HCT116 (cell line): ENCODE measurements at regions not wholly inside any gene's neighbourhood (a gene's known extent, or its start where the extent isn't known, plus 50 kb on each side); places are given as distances from the start of the nearest gene placed in this dataset.

ENCODE experiments used
- ATAC-seq: fragments of 200-7000 bp; cut with Tn5 transposase; 2 replicates; pipeline ENCODE4 v1.9.1; 2020; ENCODE audit warnings: mild to moderate bottlenecking, moderate library complexity
- BruUV-seq: library from RNA; stranded (reverse); fragments of 400-500 nt; replicated peaks from 2 replicates; lab custom pipeline; 2021; lab: Mats Ljungman, UMichigan
- CTCF ChIA-PET: fragments of 300-600 bp; sonication (Branson Sonifier 250); formaldehyde crosslinking; loops from one replicate; lab custom pipeline; 2021; ENCODE audit warnings: antibody characterized with exemption; lab: Charles Lee
- POLR2A ChIA-PET: fragments of 300-600, 350-600 bp; sonication (Branson Sonifier 250); formaldehyde crosslinking; loops from one replicate; lab custom pipeline; 2021; ENCODE audit warnings: antibody characterized with exemption; lab: Charles Lee
- RAD21 ChIA-PET, 2 experiments: fragments of 300-600 bp; sonication (Branson Sonifier 250); formaldehyde crosslinking; loops; one replicate each; lab custom pipeline; 2023; ENCODE audit warnings: low total read pairs in 2 of 2; ENCODE audit not compliant: uncharacterized antibody in 2 of 2, unreplicated experiment in 2 of 2, low non-redundant PET in 1 of 2; lab: Charles Lee
- DNase-seq: peaks from one replicate; pipeline ENCODE4 v3.0.0-alpha.2; 2010; ENCODE audit warnings: low read depth, low spot score
- H2AFZ ChIP-seq: fragments of 200-600 bp; shearing (Covaris generic), sonication (generic); 2 replicates; pipeline ENCODE4 v1.6.1; 2017; ENCODE audit warnings: low read depth, mixed run types, mixed read lengths, antibody characterized with exemption, low read length; ENCODE audit not compliant: poor library complexity, severe bottlenecking
- H3K27ac ChIP-seq: 2 replicates; pipeline ENCODE4 v1.5.1; 2012; ENCODE audit warnings: low read depth, low read length
- H3K27me3 ChIP-seq: fragments of 200-600 bp; sonication (generic); 2 replicates; pipeline ENCODE4 v1.6.1; 2016; ENCODE audit warnings: mixed run types, low read length, mixed read lengths; ENCODE audit not compliant: insufficient read depth
- H3K36me3 ChIP-seq, 2 experiments: fragments of 200-500 bp in 1 of 2; fragments of 200-600 bp in 1 of 2; sonication (Bioruptor generic) in 1 of 2; sonication (generic) in 1 of 2; 2 replicates each; pipeline versions ENCODE4 v1.5.1 to v1.6.1; 2014 to 2016; ENCODE audit warnings: low read length in 2 of 2, inconsistent platforms in 1 of 2, mixed read lengths in 1 of 2, mixed run types in 1 of 2; ENCODE audit not compliant: insufficient read depth in 2 of 2, control insufficient read depth in 1 of 2
- H3K4me1 ChIP-seq, 2 experiments: fragments of 200-600 bp in 1 of 2; sonication (generic) in 1 of 2; 2 replicates each; pipeline versions ENCODE4 v1.5.1 to v1.6.1; 2012 to 2017; ENCODE audit warnings: low read length in 2 of 2, inconsistent platforms in 1 of 2, mild to moderate bottlenecking in 1 of 2, mixed read lengths in 1 of 2, mixed run types in 1 of 2, moderate library complexity in 1 of 2; ENCODE audit not compliant: insufficient read depth in 2 of 2, control insufficient read depth in 1 of 2
- H3K4me2 ChIP-seq: fragments of 200-600 bp; sonication (generic); 2 replicates; pipeline ENCODE4 v1.6.1; 2017; ENCODE audit warnings: mixed run types, low read length, mixed read lengths
- H3K4me3 ChIP-seq, 2 experiments: fragments of 200-600 bp in 1 of 2; sonication (generic) in 1 of 2; replicated peaks in 1 of 2; 2 replicates each; pipeline ENCODE4 v1.5.1; 2011 to 2016; ENCODE audit warnings: low read length in 2 of 2, control low read depth in 1 of 2, low read depth in 1 of 2, mild to moderate bottlenecking in 1 of 2, mixed read lengths in 1 of 2, mixed run types in 1 of 2
- H3K79me2 ChIP-seq: fragments of 200-600 bp; sonication (generic); 2 replicates; pipeline ENCODE4 v1.6.1; 2017; ENCODE audit warnings: mild to moderate bottlenecking, mixed run types, low read length, moderate library complexity, mixed read lengths; ENCODE audit not compliant: insufficient read depth
- H3K9ac ChIP-seq: fragments of 200-600 bp; sonication (generic); 2 replicates; pipeline ENCODE4 v1.6.1; 2016; ENCODE audit warnings: low read length, mixed read lengths
- H3K9me2 ChIP-seq: fragments of 200-600 bp; sonication (generic), shearing (Covaris generic); 2 replicates; pipeline ENCODE4 v1.6.1; 2017; ENCODE audit warnings: mixed run types, mild to moderate bottlenecking, moderate library complexity; ENCODE audit not compliant: insufficient read depth
- H3K9me3 ChIP-seq, 2 experiments: fragments of 200-500 bp in 1 of 2; fragments of 200-600 bp in 1 of 2; sonication (Bioruptor generic) in 1 of 2; sonication (generic) in 1 of 2; 2 replicates each; pipeline ENCODE4 v1.6.1; 2014 to 2017; ENCODE audit warnings: low read length in 2 of 2, mixed read lengths in 2 of 2, inconsistent platforms in 1 of 2, low read depth in 1 of 2, mild to moderate bottlenecking in 1 of 2, mixed run types in 1 of 2, moderate library complexity in 1 of 2; ENCODE audit not compliant: control insufficient read depth in 1 of 2, insufficient read depth in 1 of 2
- H4K20me1 ChIP-seq: fragments of 200-600 bp; sonication (generic), shearing (Covaris generic); 2 replicates; pipeline ENCODE4 v1.6.1; 2017; ENCODE audit warnings: mixed run types, mild to moderate bottlenecking, moderate library complexity; ENCODE audit not compliant: insufficient read depth
- ATF3 ChIP-seq: IDR thresholded peaks from 2 replicates; pipeline ENCODE4 v1.6.1; 2012
- CBX3 ChIP-seq: IDR thresholded peaks from 2 replicates; pipeline ENCODE4 v1.6.1; 2012; ENCODE audit warnings: low read depth
- CEBPB ChIP-seq: IDR thresholded peaks from 2 replicates; pipeline ENCODE4 v1.6.1; 2012; ENCODE audit warnings: low read depth
- EGR1 ChIP-seq: IDR thresholded peaks from 2 replicates; pipeline ENCODE4 v1.6.1; 2012; ENCODE audit warnings: low read depth
- ELF1 ChIP-seq: IDR thresholded peaks from 2 replicates; pipeline ENCODE4 v1.6.1; 2012; ENCODE audit warnings: low read depth, borderline replicate concordance
- EZH2 ChIP-seq: fragments of 200-600 bp; sonication (generic); IDR thresholded peaks from 2 replicates; pipeline ENCODE4 v1.6.1; 2017; ENCODE audit warnings: antibody characterized with exemption, mixed run types
- MAX ChIP-seq: IDR thresholded peaks from 2 replicates; pipeline ENCODE4 v1.6.1; 2012
- POLR2A ChIP-seq: IDR thresholded peaks from 2 replicates; pipeline ENCODE4 v1.7.0; 2011; ENCODE audit warnings: borderline replicate concordance; ENCODE audit not compliant: insufficient read depth, insufficient read length; ENCODE audit errors: extremely low read depth
- POLR2AphosphoS5 ChIP-seq: IDR thresholded peaks from 2 replicates; pipeline ENCODE4 v1.6.1; 2011; ENCODE audit warnings: mild to moderate bottlenecking, low read depth, low read length, moderate library complexity
- RAD21 ChIP-seq: IDR thresholded peaks from 2 replicates; pipeline ENCODE4 v1.6.1; 2012; ENCODE audit warnings: low read depth, mild to moderate bottlenecking
- REST ChIP-seq: IDR thresholded peaks from 2 replicates; pipeline ENCODE4 v1.6.1; 2012; ENCODE audit warnings: low read depth
- SIN3A ChIP-seq: IDR thresholded peaks from 2 replicates; pipeline ENCODE4 v1.6.1; 2012; ENCODE audit warnings: low read depth
- SRF ChIP-seq: IDR thresholded peaks from 2 replicates; pipeline ENCODE4 v1.6.1; 2012; ENCODE audit warnings: low read depth
- TCF7L2 ChIP-seq: IDR thresholded peaks from 2 replicates; pipeline ENCODE4 v1.7.0; 2011; ENCODE audit warnings: borderline replicate concordance, inconsistent platforms; ENCODE audit not compliant: insufficient read depth, insufficient read length; ENCODE audit errors: extremely low read depth
- YY1 ChIP-seq: IDR thresholded peaks from 2 replicates; pipeline ENCODE4 v1.6.1; 2011; ENCODE audit warnings: low read length, low read depth, moderate library complexity, mild to moderate bottlenecking; ENCODE audit not compliant: insufficient replicate concordance; ENCODE audit errors: extremely low read depth
- ZFX ChIP-seq: fragments of 450-650 bp; IDR thresholded peaks from 2 replicates; pipeline ENCODE4 v1.6.1; 2017
- ZNF274 ChIP-seq: fragments of 200-500 bp; sonication (Bioruptor generic); IDR thresholded peaks from 2 replicates; pipeline ENCODE4 v1.6.1; 2014; ENCODE audit warnings: mild to moderate bottlenecking, low read depth, low read length, inconsistent platforms
- intact Hi-C: fragments of 100-400 bp; cut with micrococcal nuclease; formaldehyde crosslinking; loops from 2 replicates; pipeline ENCODE4 v1.10.0; 2022

DNA sequence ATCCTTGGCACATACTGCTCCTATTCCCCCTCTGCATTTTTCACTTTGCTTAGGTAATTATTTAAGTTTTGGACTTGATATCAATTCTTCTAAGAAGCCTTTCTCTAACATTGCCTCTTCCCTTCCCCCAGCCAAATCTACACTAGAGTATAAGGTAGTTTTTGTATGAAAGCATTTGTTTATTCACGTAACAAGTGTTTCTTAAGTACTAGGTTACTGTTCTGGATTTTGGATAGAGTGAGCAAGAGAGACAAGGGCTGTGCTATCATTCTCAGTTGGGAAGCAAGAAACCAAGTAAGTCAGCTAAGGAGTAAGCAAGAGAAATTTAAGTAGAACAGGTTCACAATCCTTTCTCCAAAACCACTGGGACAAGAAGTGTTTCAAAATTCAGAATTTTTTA is 55.9 kb upstream of the HHIP start:
- Histone ChIP-seq H3K36me3 (no peaks in the 10 kb centered on the region), H3K9me3 (no peaks in the 10 kb centered on the region), H3K27me3 (no peaks in the 10 kb centered on the region), H3K4me1 (no peaks in the 10 kb centered on the region), H3K4me2 (no peak overlapping the region), H4K20me1 (no peaks in the 10 kb centered on the region), H3K27ac (no peak overlapping the region), H3K4me3 (no peak overlapping the region), H3K79me2 (no peaks in the 10 kb centered on the region), H3K9me2 (no peaks in the 10 kb centered on the region), H3K9ac (no peak overlapping the region), H2AFZ (no peak overlapping the region)
- DNase-seq (no peak), ATAC-seq (no peak)
- ChIA-PET CTCF (no interaction called here), RAD21 (no interaction called here), POLR2A (no interaction called here)
- TF ChIP-seq ZFX (no peak), YY1 (no peak), CEBPB (no peak), EZH2 (no peak), ZNF274 (no peak), ELF1 (no peak), SRF (no peak), POLR2AphosphoS5 (no peak), POLR2A (no peak), TCF7L2 (no peak), SIN3A (no peak), CBX3 (no peak), ATF3 (no peak), REST (no peak), RAD21 (no peak), EGR1 (no peak), MAX (no peak)
- no TSS peak for BruUV-seq
- intact Hi-C loops = no loop called here
